Activated CD8-positive, alpha-beta T cell treated with anti-CD3 and anti-CD28 coated beads for 36 hours (primary cell): ENCODE measurements at regions not wholly inside any gene's neighbourhood (a gene's known extent, or its start where the extent isn't known, plus 50 kb on each side); places are given as distances from the start of the nearest gene placed in this dataset.

ENCODE experiments used
- ATAC-seq: fragments of 200-7000 bp; cut with Tn5 transposase; one replicate; pipeline ENCODE4 v1.10.0; 2021; ENCODE audit warnings: mild to moderate bottlenecking, moderate library complexity
- CTCF ChIA-PET: fragments of 350-600 bp; sonication (Branson Sonifier 250); formaldehyde crosslinking; loops from one replicate; lab custom pipeline; 2021; ENCODE audit warnings: antibody characterized with exemption; lab: Charles Lee
- POLR2A ChIA-PET: fragments of 350-600 bp; sonication (Branson Sonifier 250); formaldehyde crosslinking; loops from one replicate; lab custom pipeline; 2021; ENCODE audit warnings: antibody characterized with exemption; lab: Charles Lee
- DNase-seq: peaks from one replicate; pipeline ENCODE4 v3.0.0-alpha.2; 2020
- H3K27ac Mint-ChIP-seq: one replicate; pipeline ENCODE4 v1.8.0; 2021; ENCODE audit warnings: mild to moderate bottlenecking, mixed read lengths
- H3K27me3 Mint-ChIP-seq: one replicate; pipeline ENCODE4 v1.8.0; 2021; ENCODE audit warnings: mixed read lengths
- H3K36me3 Mint-ChIP-seq: one replicate; pipeline ENCODE4 v1.8.0; 2021; ENCODE audit warnings: low read depth, mixed read lengths
- H3K4me1 Mint-ChIP-seq: one replicate; pipeline ENCODE4 v1.8.0; 2021; ENCODE audit warnings: low read depth, mixed read lengths
- H3K4me3 Mint-ChIP-seq: one replicate; pipeline ENCODE4 v1.8.0; 2021; ENCODE audit warnings: mild to moderate bottlenecking, moderate library complexity, mixed read lengths
- H3K9me3 Mint-ChIP-seq: one replicate; pipeline ENCODE4 v1.8.0; 2021; ENCODE audit warnings: mixed read lengths
- intact Hi-C: fragments of 100-400 bp; cut with micrococcal nuclease; formaldehyde crosslinking; loops from one replicate; pipeline ENCODE4 v1.10.0; 2022
- TF ChIP-seq, protein P1 (sequence below): fragments of 200-600 bp; IDR thresholded peaks from one replicate; pipeline ENCODE4 v1.8.0; 2022; ENCODE audit warnings: antibody characterized with exemption, mild to moderate bottlenecking

DNA sequence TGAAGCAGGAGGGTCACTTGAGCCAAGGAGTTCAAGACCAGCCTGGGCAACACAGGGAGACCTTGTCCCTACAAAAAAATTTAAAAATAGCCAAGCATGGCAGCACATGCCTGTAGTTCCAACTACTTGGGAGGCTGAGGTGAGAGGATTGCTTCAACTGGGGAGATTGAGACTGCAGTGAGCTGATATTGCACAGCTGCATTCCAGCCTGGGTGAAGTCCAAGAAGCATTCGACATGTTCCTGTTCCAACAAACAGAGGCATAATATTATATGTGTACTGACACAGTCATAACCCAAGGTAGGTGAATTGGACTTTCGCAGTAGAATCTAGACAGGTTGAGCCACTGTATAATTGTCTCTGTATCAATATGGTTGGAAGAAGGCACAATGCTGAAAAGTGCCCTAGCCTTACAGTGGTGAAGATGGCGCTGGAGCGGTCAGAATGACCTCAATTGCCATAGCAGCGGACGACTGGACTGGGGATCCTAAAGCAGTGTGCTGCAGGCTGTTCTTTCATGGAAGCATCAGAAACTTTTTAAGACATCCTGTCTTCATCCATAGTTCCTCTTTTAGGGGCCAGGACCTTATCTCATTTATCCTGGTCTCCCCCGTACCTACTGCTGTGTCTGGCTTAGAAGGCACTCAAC lies 112.0 kb upstream of the CLDN10 start:
- no peaks in the 10 kb centered on the region for H3K9me3 Mint-ChIP-seq
- no peak overlapping the region for H3K27ac Mint-ChIP-seq
- no peaks in the 10 kb centered on the region for H3K4me1 Mint-ChIP-seq
- TF ChIP-seq, protein P1, sequence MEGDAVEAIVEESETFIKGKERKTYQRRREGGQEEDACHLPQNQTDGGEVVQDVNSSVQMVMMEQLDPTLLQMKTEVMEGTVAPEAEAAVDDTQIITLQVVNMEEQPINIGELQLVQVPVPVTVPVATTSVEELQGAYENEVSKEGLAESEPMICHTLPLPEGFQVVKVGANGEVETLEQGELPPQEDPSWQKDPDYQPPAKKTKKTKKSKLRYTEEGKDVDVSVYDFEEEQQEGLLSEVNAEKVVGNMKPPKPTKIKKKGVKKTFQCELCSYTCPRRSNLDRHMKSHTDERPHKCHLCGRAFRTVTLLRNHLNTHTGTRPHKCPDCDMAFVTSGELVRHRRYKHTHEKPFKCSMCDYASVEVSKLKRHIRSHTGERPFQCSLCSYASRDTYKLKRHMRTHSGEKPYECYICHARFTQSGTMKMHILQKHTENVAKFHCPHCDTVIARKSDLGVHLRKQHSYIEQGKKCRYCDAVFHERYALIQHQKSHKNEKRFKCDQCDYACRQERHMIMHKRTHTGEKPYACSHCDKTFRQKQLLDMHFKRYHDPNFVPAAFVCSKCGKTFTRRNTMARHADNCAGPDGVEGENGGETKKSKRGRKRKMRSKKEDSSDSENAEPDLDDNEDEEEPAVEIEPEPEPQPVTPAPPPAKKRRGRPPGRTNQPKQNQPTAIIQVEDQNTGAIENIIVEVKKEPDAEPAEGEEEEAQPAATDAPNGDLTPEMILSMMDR = no peak
- ATAC-seq (no peak), DNase-seq (no peak)
- ChIA-PET CTCF (no interaction called here), POLR2A (no interaction called here)
- peaks cover 3% of the 10 kb centered on the region for H3K27me3 Mint-ChIP-seq
- H3K4me3 Mint-ChIP-seq = no peak overlapping the region
- no peaks in the 10 kb centered on the region for H3K36me3 Mint-ChIP-seq
- intact Hi-C loops = no loop called here

DNA sequence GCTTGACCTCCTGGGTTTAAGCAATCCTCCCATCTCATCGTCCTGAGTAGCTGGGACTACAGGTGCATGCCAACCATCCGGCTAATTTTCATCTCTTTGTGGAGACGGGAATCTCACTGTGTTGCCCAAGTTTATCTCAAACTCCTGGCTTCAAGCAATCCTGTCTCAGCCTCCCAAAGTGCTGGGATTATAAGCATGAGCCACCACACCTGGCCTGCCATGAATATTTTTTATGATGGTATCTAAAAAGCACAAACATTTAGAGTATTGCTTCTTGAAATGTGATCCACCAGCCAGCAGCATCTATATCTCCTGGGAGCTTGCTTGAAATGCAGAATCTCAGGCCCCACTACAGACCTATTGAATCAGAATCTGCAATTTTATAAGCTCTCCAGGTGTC lies 111.2 kb upstream of the CLDN10 start:
- intact Hi-C loops = no loop called here
- Mint-ChIP-seq H3K36me3 (no peaks in the 10 kb centered on the region), H3K27me3 (peaks cover 3% of the 10 kb centered on the region), H3K4me1 (no peaks in the 10 kb centered on the region), H3K4me3 (no peak overlapping the region), H3K9me3 (no peaks in the 10 kb centered on the region), H3K27ac (no peak overlapping the region)
- POLR2A ChIA-PET = no interaction called here
- CTCF ChIA-PET = interaction anchor here (1.5 to 1.7 kb wide), 2 partner anchors 10 to 393 kb away, joined by 4 read pairs; no protein-coding TSS in a partner anchor
- TF ChIP-seq, protein P1 = no peak
- ATAC-seq (no peak), DNase-seq (no peak)

DNA sequence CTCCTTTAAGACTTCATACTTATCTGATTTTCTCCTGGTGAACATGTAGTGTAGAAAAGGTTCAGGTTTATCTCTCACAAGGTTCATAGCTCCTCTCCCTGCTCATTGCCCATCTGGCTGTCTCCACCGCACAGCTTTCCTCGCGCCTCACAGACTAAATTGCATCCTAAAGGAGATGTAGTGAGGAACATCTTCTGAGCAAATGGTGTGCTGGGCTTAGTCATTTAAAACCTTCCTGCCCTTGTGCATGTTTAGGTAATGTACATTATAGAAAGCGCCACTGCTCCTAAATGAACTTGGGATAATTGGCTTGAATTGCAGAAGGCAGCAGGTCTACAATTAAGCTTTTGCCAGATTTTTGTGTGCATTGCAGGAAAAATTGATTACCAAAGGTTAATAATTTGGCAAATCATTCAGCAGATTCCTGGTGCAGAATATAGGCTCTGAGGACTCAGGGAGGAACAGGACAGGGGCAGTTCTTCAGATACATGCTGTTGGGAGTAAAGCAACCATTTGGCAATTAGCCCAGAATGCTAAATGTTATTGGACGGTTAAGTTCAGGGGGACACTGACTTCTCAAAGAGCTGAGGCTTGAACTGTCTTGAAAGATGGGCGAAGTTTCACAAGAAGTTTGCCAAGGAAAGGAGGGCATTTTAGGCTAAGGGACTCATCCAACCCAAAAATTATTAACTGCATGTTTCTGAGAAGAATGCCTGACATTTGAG lies 108.4 kb upstream of the CLDN10 start:
- H3K9me3 Mint-ChIP-seq = no peaks in the 10 kb centered on the region
- ATAC-seq = no peak

DNA sequence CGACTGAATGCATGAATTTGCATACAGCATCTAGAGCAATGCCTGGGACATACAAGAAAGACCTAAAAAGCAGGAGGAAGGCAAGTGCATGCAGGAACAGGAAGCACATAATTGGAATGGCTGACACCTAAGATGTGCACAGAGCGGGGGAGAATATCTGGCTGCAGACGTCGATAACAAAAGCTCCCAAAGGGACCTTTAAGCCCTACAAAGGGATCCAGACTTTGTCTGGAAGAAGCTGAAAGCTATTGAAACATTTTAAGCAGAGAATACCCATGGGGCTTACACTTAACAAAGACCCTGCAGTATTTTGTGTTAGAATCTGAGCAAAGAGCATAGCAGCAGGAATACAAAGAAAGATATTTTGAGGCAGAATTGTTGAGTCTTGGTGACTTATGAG lies 107.4 kb upstream of the CLDN10 start:
- Mint-ChIP-seq H3K27me3 (peaks cover 10% of the 10 kb centered on the region), H3K4me3 (no peak overlapping the region), H3K36me3 (no peaks in the 10 kb centered on the region), H3K27ac (no peak overlapping the region), H3K4me1 (peaks cover 4% of the 10 kb centered on the region), H3K9me3 (no peaks in the 10 kb centered on the region)
- intact Hi-C loops = no loop called here
- CTCF ChIA-PET = no interaction called here
- POLR2A ChIA-PET = interaction anchor here (0.6 kb wide), 1 partner anchor 125 kb away, joined by 3 read pairs; no protein-coding TSS in a partner anchor
- DNase-seq (no peak), ATAC-seq (no peak)
- TF ChIP-seq, protein P1 = no peak

More for the DNA sequence above, 108.4 kb upstream of the CLDN10 start:
- Mint-ChIP-seq H3K36me3 (no peaks in the 10 kb centered on the region), H3K4me1 (peaks cover 4% of the 10 kb centered on the region), H3K27me3 (peaks cover 10% of the 10 kb centered on the region), H3K4me3 (no peak overlapping the region), H3K27ac (no peak overlapping the region)
- TF ChIP-seq, protein P1 = no peak
- ChIA-PET CTCF (no interaction called here), POLR2A (interaction anchor here (0.6 kb wide), 1 partner anchor 1694 kb away, joined by 4 read pairs; no protein-coding TSS in a partner anchor)
- intact Hi-C loops = no loop called here
- no peak for DNase-seq

DNA sequence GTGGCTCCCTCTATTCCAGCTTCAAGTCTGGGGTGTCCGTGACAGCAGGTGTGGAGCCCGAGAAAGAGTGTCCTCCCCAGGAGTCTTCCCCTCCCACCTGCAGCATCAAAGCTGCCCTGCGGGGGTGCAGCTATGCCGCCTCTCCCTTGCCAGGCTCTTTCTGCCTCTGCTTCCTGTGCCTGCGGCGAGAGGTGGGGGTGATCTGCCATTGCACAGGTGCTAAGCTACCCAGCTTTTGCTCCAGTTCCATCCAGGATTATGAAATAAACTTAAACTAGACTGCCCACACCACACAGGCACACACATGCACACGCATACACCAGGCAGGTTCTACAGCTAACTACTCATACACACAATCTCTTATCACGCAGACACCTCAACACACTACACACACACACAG lies 104.7 kb upstream of the CLDN10 start:
- no peak overlapping the region for H3K4me3 Mint-ChIP-seq
- DNase-seq = no peak
- TF ChIP-seq, protein P1 = no peak
- peaks cover 4% of the 10 kb centered on the region for H3K4me1 Mint-ChIP-seq
- H3K9me3 Mint-ChIP-seq = no peaks in the 10 kb centered on the region
- intact Hi-C loops = no loop called here
- no peak overlapping the region for H3K27ac Mint-ChIP-seq
- H3K27me3 Mint-ChIP-seq = peaks cover 13% of the 10 kb centered on the region
- H3K36me3 Mint-ChIP-seq = no peaks in the 10 kb centered on the region
- ChIA-PET CTCF (interaction anchor here (1.0 to 1.5 kb wide), 3 partner anchors 31 to 46 kb away, joined by 3 to 5 read pairs (median 3); no protein-coding TSS in a partner anchor), POLR2A (no interaction called here)
- no peak for ATAC-seq
